H1 (cell line): ENCODE measurements at regions not wholly inside any gene's neighbourhood (a gene's known extent, or its start where the extent isn't known, plus 50 kb on each side); places are given as distances from the start of the nearest gene placed in this dataset.

Source experiments
- CBX5 ChIP-seq: fragments of 300-800, 300-1000 bp; sonication (generic); IDR thresholded peaks from 2 replicates; pipeline ENCODE4 v1.7.1; 2016; ENCODE audit warnings: antibody characterized with exemption, low read length, low read depth
- CREB1 ChIP-seq: IDR thresholded peaks from 2 replicates; pipeline ENCODE4 v1.6.1; 2012; ENCODE audit warnings: inconsistent platforms
- EGR1 ChIP-seq: IDR thresholded peaks from 2 replicates; pipeline ENCODE4 v1.6.1; 2011; ENCODE audit warnings: low read depth, low read length, borderline replicate concordance
- KDM1A ChIP-seq: fragments of 200-600, 300-600 bp; sonication (generic); IDR thresholded peaks from 2 replicates; pipeline ENCODE4 v1.7.1; 2016; ENCODE audit warnings: mild to moderate bottlenecking, low read length, borderline replicate concordance
- RNF2 ChIP-seq: fragments of 200-900, 300-1000 bp; sonication (generic); IDR thresholded peaks from 2 replicates; pipeline ENCODE4 v1.7.1; 2016; ENCODE audit warnings: borderline replicate concordance, low read depth, mild to moderate bottlenecking, antibody characterized with exemption, low read length; ENCODE audit not compliant: poor library complexity, severe bottlenecking; ENCODE audit errors: missing control alignments
- RXRA ChIP-seq: IDR thresholded peaks from 2 replicates; pipeline ENCODE4 v1.6.1; 2011; ENCODE audit warnings: low read depth, mild to moderate bottlenecking, low read length, moderate library complexity; ENCODE audit not compliant: insufficient read depth
- SIX5 ChIP-seq: IDR thresholded peaks from 2 replicates; pipeline ENCODE4 v1.6.1; 2011; ENCODE audit warnings: mild to moderate bottlenecking, low read depth, low read length
- TAF7 ChIP-seq: optimal IDR thresholded peaks from 2 replicates; pipeline ENCODE3; 2011; ENCODE audit warnings: low read depth, mild to moderate bottlenecking, inconsistent platforms, low read length, moderate library complexity, borderline replicate concordance
- TCF12 ChIP-seq: IDR thresholded peaks from 2 replicates; pipeline ENCODE4 v1.6.1; 2011; ENCODE audit warnings: low read depth, mild to moderate bottlenecking, low read length
- TF ChIP-seq, protein P1 (sequence below): fragments of 300-600 bp; sonication (generic); IDR thresholded peaks from 2 replicates; pipeline ENCODE4 v1.7.1; 2012; ENCODE audit warnings: low read length, moderate library complexity, mild to moderate bottlenecking, inconsistent platforms; ENCODE audit not compliant: insufficient replicate concordance

DNA sequence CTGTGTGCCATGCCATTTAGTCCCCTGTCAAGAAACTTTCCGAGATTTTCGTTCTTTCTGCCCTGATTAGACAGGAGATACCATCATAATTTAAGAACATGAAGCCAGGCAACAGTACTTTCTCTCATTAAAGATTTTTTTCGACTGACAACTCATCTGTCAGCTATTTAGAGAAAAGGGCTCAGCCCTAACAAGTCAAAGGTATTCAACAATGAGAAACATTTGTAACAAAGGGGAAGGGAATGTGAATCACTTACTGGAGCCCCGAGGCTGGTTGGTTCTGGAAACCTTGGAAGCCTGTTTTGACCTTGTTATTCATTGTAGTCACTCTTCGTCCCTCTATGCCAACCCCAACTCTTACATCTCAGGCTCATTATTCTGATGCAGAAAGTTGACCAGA is 199.4 kb downstream of the SPP2 start (continued):
- TF ChIP-seq, protein P1, sequence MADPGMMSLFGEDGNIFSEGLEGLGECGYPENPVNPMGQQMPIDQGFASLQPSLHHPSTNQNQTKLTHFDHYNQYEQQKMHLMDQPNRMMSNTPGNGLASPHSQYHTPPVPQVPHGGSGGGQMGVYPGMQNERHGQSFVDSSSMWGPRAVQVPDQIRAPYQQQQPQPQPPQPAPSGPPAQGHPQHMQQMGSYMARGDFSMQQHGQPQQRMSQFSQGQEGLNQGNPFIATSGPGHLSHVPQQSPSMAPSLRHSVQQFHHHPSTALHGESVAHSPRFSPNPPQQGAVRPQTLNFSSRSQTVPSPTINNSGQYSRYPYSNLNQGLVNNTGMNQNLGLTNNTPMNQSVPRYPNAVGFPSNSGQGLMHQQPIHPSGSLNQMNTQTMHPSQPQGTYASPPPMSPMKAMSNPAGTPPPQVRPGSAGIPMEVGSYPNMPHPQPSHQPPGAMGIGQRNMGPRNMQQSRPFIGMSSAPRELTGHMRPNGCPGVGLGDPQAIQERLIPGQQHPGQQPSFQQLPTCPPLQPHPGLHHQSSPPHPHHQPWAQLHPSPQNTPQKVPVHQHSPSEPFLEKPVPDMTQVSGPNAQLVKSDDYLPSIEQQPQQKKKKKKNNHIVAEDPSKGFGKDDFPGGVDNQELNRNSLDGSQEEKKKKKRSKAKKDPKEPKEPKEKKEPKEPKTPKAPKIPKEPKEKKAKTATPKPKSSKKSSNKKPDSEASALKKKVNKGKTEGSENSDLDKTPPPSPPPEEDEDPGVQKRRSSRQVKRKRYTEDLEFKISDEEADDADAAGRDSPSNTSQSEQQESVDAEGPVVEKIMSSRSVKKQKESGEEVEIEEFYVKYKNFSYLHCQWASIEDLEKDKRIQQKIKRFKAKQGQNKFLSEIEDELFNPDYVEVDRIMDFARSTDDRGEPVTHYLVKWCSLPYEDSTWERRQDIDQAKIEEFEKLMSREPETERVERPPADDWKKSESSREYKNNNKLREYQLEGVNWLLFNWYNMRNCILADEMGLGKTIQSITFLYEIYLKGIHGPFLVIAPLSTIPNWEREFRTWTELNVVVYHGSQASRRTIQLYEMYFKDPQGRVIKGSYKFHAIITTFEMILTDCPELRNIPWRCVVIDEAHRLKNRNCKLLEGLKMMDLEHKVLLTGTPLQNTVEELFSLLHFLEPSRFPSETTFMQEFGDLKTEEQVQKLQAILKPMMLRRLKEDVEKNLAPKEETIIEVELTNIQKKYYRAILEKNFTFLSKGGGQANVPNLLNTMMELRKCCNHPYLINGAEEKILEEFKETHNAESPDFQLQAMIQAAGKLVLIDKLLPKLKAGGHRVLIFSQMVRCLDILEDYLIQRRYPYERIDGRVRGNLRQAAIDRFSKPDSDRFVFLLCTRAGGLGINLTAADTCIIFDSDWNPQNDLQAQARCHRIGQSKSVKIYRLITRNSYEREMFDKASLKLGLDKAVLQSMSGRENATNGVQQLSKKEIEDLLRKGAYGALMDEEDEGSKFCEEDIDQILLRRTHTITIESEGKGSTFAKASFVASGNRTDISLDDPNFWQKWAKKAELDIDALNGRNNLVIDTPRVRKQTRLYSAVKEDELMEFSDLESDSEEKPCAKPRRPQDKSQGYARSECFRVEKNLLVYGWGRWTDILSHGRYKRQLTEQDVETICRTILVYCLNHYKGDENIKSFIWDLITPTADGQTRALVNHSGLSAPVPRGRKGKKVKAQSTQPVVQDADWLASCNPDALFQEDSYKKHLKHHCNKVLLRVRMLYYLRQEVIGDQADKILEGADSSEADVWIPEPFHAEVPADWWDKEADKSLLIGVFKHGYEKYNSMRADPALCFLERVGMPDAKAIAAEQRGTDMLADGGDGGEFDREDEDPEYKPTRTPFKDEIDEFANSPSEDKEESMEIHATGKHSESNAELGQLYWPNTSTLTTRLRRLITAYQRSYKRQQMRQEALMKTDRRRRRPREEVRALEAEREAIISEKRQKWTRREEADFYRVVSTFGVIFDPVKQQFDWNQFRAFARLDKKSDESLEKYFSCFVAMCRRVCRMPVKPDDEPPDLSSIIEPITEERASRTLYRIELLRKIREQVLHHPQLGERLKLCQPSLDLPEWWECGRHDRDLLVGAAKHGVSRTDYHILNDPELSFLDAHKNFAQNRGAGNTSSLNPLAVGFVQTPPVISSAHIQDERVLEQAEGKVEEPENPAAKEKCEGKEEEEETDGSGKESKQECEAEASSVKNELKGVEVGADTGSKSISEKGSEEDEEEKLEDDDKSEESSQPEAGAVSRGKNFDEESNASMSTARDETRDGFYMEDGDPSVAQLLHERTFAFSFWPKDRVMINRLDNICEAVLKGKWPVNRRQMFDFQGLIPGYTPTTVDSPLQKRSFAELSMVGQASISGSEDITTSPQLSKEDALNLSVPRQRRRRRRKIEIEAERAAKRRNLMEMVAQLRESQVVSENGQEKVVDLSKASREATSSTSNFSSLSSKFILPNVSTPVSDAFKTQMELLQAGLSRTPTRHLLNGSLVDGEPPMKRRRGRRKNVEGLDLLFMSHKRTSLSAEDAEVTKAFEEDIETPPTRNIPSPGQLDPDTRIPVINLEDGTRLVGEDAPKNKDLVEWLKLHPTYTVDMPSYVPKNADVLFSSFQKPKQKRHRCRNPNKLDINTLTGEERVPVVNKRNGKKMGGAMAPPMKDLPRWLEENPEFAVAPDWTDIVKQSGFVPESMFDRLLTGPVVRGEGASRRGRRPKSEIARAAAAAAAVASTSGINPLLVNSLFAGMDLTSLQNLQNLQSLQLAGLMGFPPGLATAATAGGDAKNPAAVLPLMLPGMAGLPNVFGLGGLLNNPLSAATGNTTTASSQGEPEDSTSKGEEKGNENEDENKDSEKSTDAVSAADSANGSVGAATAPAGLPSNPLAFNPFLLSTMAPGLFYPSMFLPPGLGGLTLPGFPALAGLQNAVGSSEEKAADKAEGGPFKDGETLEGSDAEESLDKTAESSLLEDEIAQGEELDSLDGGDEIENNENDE = no peak
- no peak for TF ChIP-seq CREB1
- TF ChIP-seq CBX5 = no peak
- TF ChIP-seq RNF2 = no peak
- no peak for TF ChIP-seq EGR1
- no peak for TF ChIP-seq KDM1A
- TF ChIP-seq TAF7 = no peak
- no peak for TF ChIP-seq RXRA
- no peak for TF ChIP-seq TCF12
- TF ChIP-seq SIX5 = no peak
